SK-N-SH (cell line): ENCODE measurements at regions not wholly inside any gene's neighbourhood (a gene's known extent, or its start where the extent isn't known, plus 50 kb on each side); places are given as distances from the start of the nearest gene placed in this dataset.

Source experiments
- CTCF ChIA-PET: fragments of 300-600, 350-600 bp; formaldehyde crosslinking; extraction: SDS; loops from one replicate; lab custom pipeline; 2021; lab: Yijun Ruan, JAX
- POLR2A ChIA-PET: fragments of 350-600 bp; sonication (Branson Sonifier 250); formaldehyde crosslinking; extraction: SDS; loops from one replicate; lab custom pipeline; 2020; ENCODE audit warnings: antibody characterized with exemption, inconsistent platforms; lab: Yijun Ruan, JAX
- DNase-seq: peaks from one replicate; pipeline ENCODE4 v3.0.0; 2012
- H2AFZ ChIP-seq: fragments of 200-600 bp; sonication (generic); 2 replicates; pipeline ENCODE4 v1.8.1; 2016; ENCODE audit warnings: antibody characterized with exemption, mild to moderate bottlenecking, low read depth
- H3F3A ChIP-seq: fragments of 200-600 bp; sonication (generic); replicated peaks from 2 replicates; pipeline ENCODE3; 2016; ENCODE audit warnings: antibody characterized with exemption, mild to moderate bottlenecking; ENCODE audit not compliant: insufficient read depth
- H3K27ac ChIP-seq, 2 experiments: fragments of 200-500 bp in 1 of 2; fragments of 200-600 bp in 1 of 2; sonication (Bioruptor generic) in 1 of 2; sonication (generic), shearing (Covaris generic) in 1 of 2; 2 replicates each; pipeline versions ENCODE4 v1.5.1 to v1.6.1; 2014 to 2016; ENCODE audit warnings: low read depth in 2 of 2, inconsistent platforms in 1 of 2, low read length in 1 of 2, mild to moderate bottlenecking in 1 of 2, mixed read lengths in 1 of 2
- H3K27me3 ChIP-seq: fragments of 200-600 bp; sonication (generic), shearing (Covaris generic); 2 replicates; pipeline ENCODE4 v1.6.1; 2016; ENCODE audit warnings: mixed run types; ENCODE audit not compliant: insufficient read depth
- H3K36me3 ChIP-seq, 2 experiments: fragments of 200-500 bp in 1 of 2; fragments of 200-600 bp in 1 of 2; sonication (Bioruptor generic) in 1 of 2; sonication (generic) in 1 of 2; replicated peaks in 1 of 2; 2 replicates each; pipeline versions ENCODE3 to v1.5.1; 2014 to 2016; ENCODE audit warnings: low read length in 1 of 2, mild to moderate bottlenecking in 1 of 2; ENCODE audit not compliant: insufficient read depth in 2 of 2, control insufficient read depth in 1 of 2
- H3K4me1 ChIP-seq, 2 experiments: fragments of 200-500 bp in 1 of 2; fragments of 200-600 bp in 1 of 2; sonication (Bioruptor generic) in 1 of 2; sonication (generic), shearing (Covaris generic) in 1 of 2; 2 replicates each; pipeline versions ENCODE4 v1.5.1 to v1.6.1; 2014 to 2016; ENCODE audit warnings: low read depth in 1 of 2, low read length in 1 of 2, mixed run types in 1 of 2; ENCODE audit not compliant: insufficient read depth in 2 of 2, control insufficient read depth in 1 of 2
- H3K4me2 ChIP-seq: fragments of 200-600 bp; sonication (generic), shearing (Covaris generic); 2 replicates; pipeline ENCODE4 v1.6.1; 2017; ENCODE audit warnings: mixed run types
- H3K4me3 ChIP-seq, 2 experiments: fragments of 200-500 bp in 1 of 2; fragments of 200-600 bp in 1 of 2; sonication (Bioruptor generic) in 1 of 2; sonication (generic), shearing (Covaris generic) in 1 of 2; 2 replicates each; pipeline versions ENCODE4 v1.5.1 to v1.8.1; 2014 to 2016; ENCODE audit warnings: low read depth in 2 of 2, inconsistent platforms in 1 of 2, low read length in 1 of 2, mild to moderate bottlenecking in 1 of 2, mixed read lengths in 1 of 2, moderate library complexity in 1 of 2
- H3K79me2 ChIP-seq: fragments of 200-600 bp; sonication (generic); 2 replicates; pipeline ENCODE4 v1.8.1; 2017; ENCODE audit warnings: mild to moderate bottlenecking; ENCODE audit not compliant: insufficient read depth
- H3K9ac ChIP-seq: fragments of 200-600 bp; sonication (generic); 2 replicates; pipeline ENCODE4 v1.6.1; 2017; ENCODE audit warnings: mixed run types
- H3K9me2 ChIP-seq: fragments of 200-600 bp; sonication (generic); 2 replicates; pipeline ENCODE4 v1.6.1; 2017; ENCODE audit warnings: mixed run types
- H3K9me3 ChIP-seq: fragments of 200-600 bp; sonication (generic); 2 replicates; pipeline ENCODE4 v1.6.1; 2017; ENCODE audit warnings: mixed run types, mild to moderate bottlenecking, moderate library complexity
- H4K20me1 ChIP-seq: fragments of 200-600 bp; sonication (generic); 2 replicates; pipeline ENCODE4 v1.6.1; 2017; ENCODE audit warnings: mild to moderate bottlenecking, mixed run types; ENCODE audit not compliant: insufficient read depth
- CHD2 ChIP-seq: fragments of 150-350 bp; IDR thresholded peaks from 2 replicates; pipeline ENCODE4 v1.6.1; 2018; ENCODE audit warnings: low read length; ENCODE audit not compliant: partially characterized antibody
- ELF1 ChIP-seq: IDR thresholded peaks from 2 replicates; pipeline ENCODE4 v1.4.0; 2012
- EZH2phosphoT487 ChIP-seq: fragments of 200-600 bp; sonication (generic); IDR thresholded peaks from 2 replicates; pipeline ENCODE4 v1.6.1; 2017; ENCODE audit warnings: low read depth, mixed run types, mild to moderate bottlenecking, antibody characterized with exemption, moderate library complexity, borderline replicate concordance
- FOXJ3 ChIP-seq: sonication (generic); formaldehyde crosslinking; IDR thresholded peaks from 2 replicates; pipeline ENCODE4 v1.5.1; 2020; ENCODE audit warnings: mild to moderate bottlenecking, missing genetic modification reagents
- FOXM1 ChIP-seq: IDR thresholded peaks from 2 replicates; pipeline ENCODE4 v1.4.0; 2012; ENCODE audit warnings: low read depth, mild to moderate bottlenecking
- GABPA ChIP-seq: IDR thresholded peaks from 2 replicates; pipeline ENCODE4 v1.4.0; 2012; ENCODE audit warnings: low read depth, mild to moderate bottlenecking
- GATA2 ChIP-seq: sonication (generic); formaldehyde crosslinking; IDR thresholded peaks from 2 replicates; pipeline ENCODE4 v1.5.0; 2020; ENCODE audit warnings: mild to moderate bottlenecking, missing genetic modification reagents
- IRF3 ChIP-seq: fragments of 150-350 bp; IDR thresholded peaks from 2 replicates; pipeline ENCODE4 v1.6.1; 2016; ENCODE audit warnings: mild to moderate bottlenecking, low read depth, low read length
- MXI1 ChIP-seq: IDR thresholded peaks from 2 replicates; pipeline ENCODE4 v1.6.1; 2012; ENCODE audit warnings: mild to moderate bottlenecking, low read depth, low read length, improper control_type of control experiment
- POLR2AphosphoS5 ChIP-seq: IDR thresholded peaks from 2 replicates; pipeline ENCODE4 v1.6.1; 2012; ENCODE audit warnings: low read depth, low read length
- RAD21 ChIP-seq: IDR thresholded peaks from 2 replicates; pipeline ENCODE4 v1.6.1; 2012; ENCODE audit warnings: mild to moderate bottlenecking, low read length
- RFX5 ChIP-seq: IDR thresholded peaks from 2 replicates; pipeline ENCODE4 v1.6.1; 2012; ENCODE audit warnings: mild to moderate bottlenecking, improper control_type of control experiment, low read length
- SIN3A ChIP-seq: IDR thresholded peaks from 2 replicates; pipeline ENCODE4 v1.6.1; 2012; ENCODE audit warnings: low read depth, mild to moderate bottlenecking, low read length, moderate library complexity, borderline replicate concordance
- SMC3 ChIP-seq: IDR thresholded peaks from 2 replicates; pipeline ENCODE4 v1.6.1; 2012; ENCODE audit warnings: low read depth, low read length, improper control_type of control experiment
- USF2 ChIP-seq: fragments of 150-350 bp; IDR thresholded peaks from 2 replicates; pipeline ENCODE4 v1.6.1; 2017; ENCODE audit warnings: antibody characterized with exemption, low read length, low read depth, borderline replicate concordance
- YY1 ChIP-seq: IDR thresholded peaks from 2 replicates; pipeline ENCODE4 v1.4.0; 2012; ENCODE audit warnings: low read depth, mild to moderate bottlenecking
- ZBTB33 ChIP-seq: IDR thresholded peaks from 2 replicates; pipeline ENCODE4 v1.4.0; 2012; ENCODE audit warnings: low read depth, borderline replicate concordance
- WGBS: methylation state at CpG from one replicate; pipeline ENCODE4 v1.1.6; 2017; ENCODE audit warnings: low lambda C conversion rate; 5-methylcytosine and 5-hydroxymethylcytosine counted together
- TF ChIP-seq, protein P1 (sequence below): IDR thresholded peaks from 2 replicates; pipeline ENCODE4 v1.6.1; 2012; ENCODE audit warnings: mild to moderate bottlenecking, low read depth, low read length, moderate library complexity
- TF ChIP-seq, protein P2 (sequence below): IDR thresholded peaks from 2 replicates; pipeline ENCODE4 v1.4.0; 2012; ENCODE audit warnings: low read depth

DNA sequence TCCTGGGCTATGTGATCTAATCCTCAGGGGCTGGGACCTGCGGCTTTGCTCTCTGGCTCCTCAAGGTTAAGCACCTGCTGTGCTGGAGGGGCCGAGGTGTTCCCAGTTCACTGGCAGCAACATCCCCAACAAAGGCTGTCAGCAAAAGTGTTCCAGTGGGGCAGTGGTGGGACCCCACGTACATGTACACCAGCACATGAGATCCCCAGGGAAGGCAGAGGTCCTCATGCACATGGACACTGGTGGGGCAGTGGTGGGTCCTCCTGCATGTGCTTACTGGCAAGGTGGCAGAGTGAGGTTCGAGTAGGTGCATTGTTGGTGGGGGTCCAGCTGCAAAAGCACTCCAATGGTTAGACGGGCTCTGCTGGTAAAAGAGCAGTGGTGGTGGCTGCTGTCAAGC, 255.6 kb upstream of the MPDZ start:
- Histone ChIP-seq H3K27ac (no peak overlapping the region), H3K4me2 (no peak overlapping the region), H3K9me2 (no peaks in the 10 kb centered on the region), H3K79me2 (no peaks in the 10 kb centered on the region), H3K9ac (no peak overlapping the region), H3K9me3 (no peaks in the 10 kb centered on the region), H3F3A (no peaks in the 10 kb centered on the region), H3K4me1 (no peaks in the 10 kb centered on the region), H3K27me3 (no peaks in the 10 kb centered on the region), H2AFZ (no peak overlapping the region), H4K20me1 (no peaks in the 10 kb centered on the region), H3K4me3 (no peak overlapping the region), H3K36me3 (no peaks in the 10 kb centered on the region)
- 13% methylated on average over 5 of the region's 5 CpGs for WGBS
- TF ChIP-seq ELF1 = no peak
- no peak for TF ChIP-seq SIN3A
- TF ChIP-seq FOXJ3 (CRISPR knock-in tag) = no peak
- TF ChIP-seq SMC3 = no peak
- TF ChIP-seq, protein P1, sequence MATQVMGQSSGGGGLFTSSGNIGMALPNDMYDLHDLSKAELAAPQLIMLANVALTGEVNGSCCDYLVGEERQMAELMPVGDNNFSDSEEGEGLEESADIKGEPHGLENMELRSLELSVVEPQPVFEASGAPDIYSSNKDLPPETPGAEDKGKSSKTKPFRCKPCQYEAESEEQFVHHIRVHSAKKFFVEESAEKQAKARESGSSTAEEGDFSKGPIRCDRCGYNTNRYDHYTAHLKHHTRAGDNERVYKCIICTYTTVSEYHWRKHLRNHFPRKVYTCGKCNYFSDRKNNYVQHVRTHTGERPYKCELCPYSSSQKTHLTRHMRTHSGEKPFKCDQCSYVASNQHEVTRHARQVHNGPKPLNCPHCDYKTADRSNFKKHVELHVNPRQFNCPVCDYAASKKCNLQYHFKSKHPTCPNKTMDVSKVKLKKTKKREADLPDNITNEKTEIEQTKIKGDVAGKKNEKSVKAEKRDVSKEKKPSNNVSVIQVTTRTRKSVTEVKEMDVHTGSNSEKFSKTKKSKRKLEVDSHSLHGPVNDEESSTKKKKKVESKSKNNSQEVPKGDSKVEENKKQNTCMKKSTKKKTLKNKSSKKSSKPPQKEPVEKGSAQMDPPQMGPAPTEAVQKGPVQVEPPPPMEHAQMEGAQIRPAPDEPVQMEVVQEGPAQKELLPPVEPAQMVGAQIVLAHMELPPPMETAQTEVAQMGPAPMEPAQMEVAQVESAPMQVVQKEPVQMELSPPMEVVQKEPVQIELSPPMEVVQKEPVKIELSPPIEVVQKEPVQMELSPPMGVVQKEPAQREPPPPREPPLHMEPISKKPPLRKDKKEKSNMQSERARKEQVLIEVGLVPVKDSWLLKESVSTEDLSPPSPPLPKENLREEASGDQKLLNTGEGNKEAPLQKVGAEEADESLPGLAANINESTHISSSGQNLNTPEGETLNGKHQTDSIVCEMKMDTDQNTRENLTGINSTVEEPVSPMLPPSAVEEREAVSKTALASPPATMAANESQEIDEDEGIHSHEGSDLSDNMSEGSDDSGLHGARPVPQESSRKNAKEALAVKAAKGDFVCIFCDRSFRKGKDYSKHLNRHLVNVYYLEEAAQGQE = no peak
- TF ChIP-seq RAD21 = no peak
- TF ChIP-seq ZBTB33 = no peak
- TF ChIP-seq YY1 = no peak
- no peak for TF ChIP-seq FOXM1
- TF ChIP-seq MXI1 = no peak
- no peak for TF ChIP-seq GATA2 (CRISPR knock-in tag)
- TF ChIP-seq RFX5 = no peak
- TF ChIP-seq USF2 = no peak
- TF ChIP-seq, protein P2, sequence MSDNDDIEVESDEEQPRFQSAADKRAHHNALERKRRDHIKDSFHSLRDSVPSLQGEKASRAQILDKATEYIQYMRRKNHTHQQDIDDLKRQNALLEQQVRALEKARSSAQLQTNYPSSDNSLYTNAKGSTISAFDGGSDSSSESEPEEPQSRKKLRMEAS = no peak
- no peak for TF ChIP-seq EZH2phosphoT487
- no peak for TF ChIP-seq POLR2AphosphoS5
- no peak for TF ChIP-seq CHD2
- TF ChIP-seq GABPA = no peak
- no peak for TF ChIP-seq IRF3
- ChIA-PET POLR2A (no interaction called here), CTCF (no interaction called here)
- DNase-seq = no peak
